Spleen (tissue), 7 donors: ENCODE measurements at regions not wholly inside any gene's neighbourhood (a gene's known extent, or its start where the extent isn't known, plus 50 kb on each side); places are given as distances from the start of the nearest gene placed in this dataset.

ENCODE experiments used
- POLR2A ChIP-seq, 3 donors: fragments of 450-650 bp; IDR thresholded peaks; one replicate each; pipeline ENCODE4 v1.5.1; 2017; ENCODE audit warnings: antibody characterized with exemption in 3 of 3, mild to moderate bottlenecking in 1 of 3
- TF ChIP-seq, protein P1 (sequence below), 11 experiments: fragments of 200-600 bp in 7 of 11; fragments of 450-650 bp in 4 of 11; sonication (generic) in 4 of 11; IDR thresholded peaks in 8 of 11; conservative IDR thresholded peaks in 3 of 11; 1 replicate in 7 of 11; 2 replicates in 4 of 11; pipeline versions ENCODE4 v1.4.0 to v1.8.0; 2016 to 2021; ENCODE audit warnings: antibody characterized with exemption in 11 of 11, inconsistent platforms in 4 of 11, mild to moderate bottlenecking in 1 of 11
- donor health status: DM: no; HTN: no; CAD: no; lungs with moderate emphysema.
- donor health status: DM: no; HTN: no; CAD: no.
- donor health status: DM: no; HTN: no; CAD: no.

DNA sequence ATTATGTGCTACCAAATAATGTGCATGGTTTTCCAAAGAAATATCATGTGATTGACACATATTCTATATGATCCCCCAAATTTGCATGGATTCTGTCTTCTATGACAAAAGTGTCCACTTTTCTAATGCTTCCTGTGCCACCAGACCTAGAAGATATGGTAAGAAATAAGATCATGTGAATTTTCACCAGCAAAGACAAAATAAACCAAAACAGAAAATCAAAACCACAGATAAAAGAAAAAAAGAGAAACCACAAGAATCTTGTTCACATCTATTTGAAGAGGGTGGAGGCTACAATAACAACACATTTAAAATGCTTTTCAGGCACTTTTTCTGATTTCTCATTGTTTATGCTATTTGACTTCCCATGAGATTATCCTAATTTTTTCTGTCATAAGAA is 303.4 kb downstream of the DIPK2A start:
- TF ChIP-seq POLR2A (IDR thresholded peaks at IDR 0.05) = no peak
- TF ChIP-seq, protein P1, sequence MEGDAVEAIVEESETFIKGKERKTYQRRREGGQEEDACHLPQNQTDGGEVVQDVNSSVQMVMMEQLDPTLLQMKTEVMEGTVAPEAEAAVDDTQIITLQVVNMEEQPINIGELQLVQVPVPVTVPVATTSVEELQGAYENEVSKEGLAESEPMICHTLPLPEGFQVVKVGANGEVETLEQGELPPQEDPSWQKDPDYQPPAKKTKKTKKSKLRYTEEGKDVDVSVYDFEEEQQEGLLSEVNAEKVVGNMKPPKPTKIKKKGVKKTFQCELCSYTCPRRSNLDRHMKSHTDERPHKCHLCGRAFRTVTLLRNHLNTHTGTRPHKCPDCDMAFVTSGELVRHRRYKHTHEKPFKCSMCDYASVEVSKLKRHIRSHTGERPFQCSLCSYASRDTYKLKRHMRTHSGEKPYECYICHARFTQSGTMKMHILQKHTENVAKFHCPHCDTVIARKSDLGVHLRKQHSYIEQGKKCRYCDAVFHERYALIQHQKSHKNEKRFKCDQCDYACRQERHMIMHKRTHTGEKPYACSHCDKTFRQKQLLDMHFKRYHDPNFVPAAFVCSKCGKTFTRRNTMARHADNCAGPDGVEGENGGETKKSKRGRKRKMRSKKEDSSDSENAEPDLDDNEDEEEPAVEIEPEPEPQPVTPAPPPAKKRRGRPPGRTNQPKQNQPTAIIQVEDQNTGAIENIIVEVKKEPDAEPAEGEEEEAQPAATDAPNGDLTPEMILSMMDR (IDR thresholded peaks at IDR 0.05 in 8 of 11, conservative IDR thresholded peaks at IDR 0.05 in 3 of 11) = no peak
